Natural killer cell (primary cell): ENCODE measurements at regions not wholly inside any gene's neighbourhood (a gene's known extent, or its start where the extent isn't known, plus 50 kb on each side); places are given as distances from the start of the nearest gene placed in this dataset.

ENCODE experiments used
- ATAC-seq, 3 donors: fragments of 150-1000 bp in 2 of 3; fragments of 200-7000 bp in 1 of 3; cut with Tn5 transposase; 1 replicate in 1 of 3; 2 replicates in 2 of 3; pipeline ENCODE4 v1.10.0; 2021; ENCODE audit warnings: mild to moderate bottlenecking in 2 of 3, moderate library complexity in 2 of 3
- DNase-seq, 2 donors: peaks; one replicate each; pipeline versions ENCODE4 v3.0.0 to v3.0.0-alpha.2; 2013 to 2021; ENCODE audit warnings: mixed read lengths in 1 of 2
- H3K27ac ChIP-seq: one replicate; pipeline ENCODE4 v1.5.1; 2013; ENCODE audit warnings: mild to moderate bottlenecking, low read length
- H3K27me3 ChIP-seq: one replicate; pipeline ENCODE4 v1.6.1; 2013; ENCODE audit warnings: low read length; ENCODE audit not compliant: control insufficient read depth, insufficient read depth
- H3K36me3 ChIP-seq: one replicate; pipeline ENCODE4 v1.6.1; 2013; ENCODE audit warnings: low read length; ENCODE audit not compliant: control insufficient read depth, insufficient read depth
- H3K4me1 ChIP-seq: one replicate; pipeline ENCODE4 v1.6.1; 2013; ENCODE audit warnings: low read length; ENCODE audit not compliant: control insufficient read depth, insufficient read depth
- H3K4me3 ChIP-seq: one replicate; pipeline ENCODE4 v1.5.1; 2013; ENCODE audit warnings: low read length
- H3K9me3 ChIP-seq: one replicate; pipeline ENCODE4 v1.6.1; 2013; ENCODE audit warnings: low read length; ENCODE audit not compliant: control insufficient read depth, insufficient read depth
- H3K27ac Mint-ChIP-seq, 2 donors: one replicate each; pipeline ENCODE4 v1.8.0; 2022; ENCODE audit warnings: mild to moderate bottlenecking in 2 of 2, mixed read lengths in 2 of 2, moderate library complexity in 1 of 2
- H3K27me3 Mint-ChIP-seq, 2 donors: one replicate each; pipeline ENCODE4 v1.8.0; 2022; ENCODE audit warnings: low read depth in 2 of 2, mixed read lengths in 2 of 2
- H3K36me3 Mint-ChIP-seq: one replicate; pipeline ENCODE4 v1.8.0; 2022; ENCODE audit warnings: mixed read lengths
- H3K4me1 Mint-ChIP-seq, 2 donors: one replicate each; pipeline ENCODE4 v1.8.0; 2022; ENCODE audit warnings: mixed read lengths in 2 of 2
- H3K4me3 Mint-ChIP-seq: one replicate; pipeline ENCODE4 v1.8.0; 2022; ENCODE audit warnings: mild to moderate bottlenecking, moderate library complexity, mixed read lengths
- H3K9me3 Mint-ChIP-seq, 2 donors: one replicate each; pipeline ENCODE4 v1.8.0; 2022; ENCODE audit warnings: mixed read lengths in 2 of 2
- CTCF ChIP-seq: fragments of 200-600 bp; IDR thresholded peaks from one replicate; pipeline ENCODE4 v1.8.0; 2022; ENCODE audit warnings: antibody characterized with exemption
- WGBS: methylation state at CpG from one replicate; pipeline ENCODE4 v1.1.7; 2013; ENCODE audit warnings: missing lambda C conversion rate; ENCODE audit not compliant: insufficient coverage; 5-methylcytosine and 5-hydroxymethylcytosine counted together
- intact Hi-C: fragments of 100-400 bp; cut with micrococcal nuclease; formaldehyde crosslinking; loops from one replicate; pipeline ENCODE4 v1.14.2; 2022

- Mint-ChIP-seq H3K36me3 (no peaks in the 10 kb centered on the region), H3K9me3 (no peaks in the 10 kb centered on the region), H3K27ac (no peak overlapping the region), H3K27me3 (peaks cover 0 to 14% of the 10 kb centered on the region in 2 donors), H3K4me1 (peaks cover 0 to 6% of the 10 kb centered on the region in 2 donors), H3K4me3 (no peak overlapping the region)
- WGBS, result 77% methylated on average over 16 of the region's 16 CpGs
- no peaks in the 10 kb centered on the region for H3K4me1 ChIP-seq
- intact Hi-C loops, result no loop called here
- no peak for ATAC-seq
- TF ChIP-seq CTCF, result no peak
- no peak overlapping the region for H3K4me3 ChIP-seq
- H3K27ac ChIP-seq, result no peak overlapping the region
- H3K27me3 ChIP-seq, result no peaks in the 10 kb centered on the region
- H3K36me3 ChIP-seq, result no peaks in the 10 kb centered on the region
- no peaks in the 10 kb centered on the region for H3K9me3 ChIP-seq
- DNase-seq, result no peak
These were observed 524.2 kb downstream of the CDH26 start for GRCh38 chr20:60482221-60483008.

- Histone ChIP-seq H3K27me3 (no peaks in the 10 kb centered on the region), H3K4me3 (no peak overlapping the region), H3K9me3 (no peaks in the 10 kb centered on the region), H3K4me1 (no peaks in the 10 kb centered on the region), H3K36me3 (no peaks in the 10 kb centered on the region), H3K27ac (no peak overlapping the region)
- Mint-ChIP-seq H3K36me3 (no peaks in the 10 kb centered on the region), H3K27ac (no peak overlapping the region), H3K4me1 (peaks cover 0 to 6% of the 10 kb centered on the region in 2 donors), H3K27me3 (peaks cover 0 to 14% of the 10 kb centered on the region in 2 donors), H3K9me3 (no peaks in the 10 kb centered on the region), H3K4me3 (no peak overlapping the region)
- intact Hi-C loops, result no loop called here
- TF ChIP-seq CTCF, result no peak
- ATAC-seq (no peak), DNase-seq (no peak)
- WGBS, result 60% methylated on average over 1 of the region's 1 CpG
These were observed 525.1 kb downstream of the CDH26 start for GRCh38 chr20:60483371-60483770.

GRCh38 chr20:60484316-60484715 is 526.1 kb downstream of the CDH26 start:
- TF ChIP-seq CTCF, result no peak
- 77% methylated on average over 7 of the region's 7 CpGs for WGBS
- H3K27ac ChIP-seq, result no peak overlapping the region

More at GRCh38 chr20:60484316-60484715, 526.1 kb downstream of the CDH26 start:
- H3K9me3 ChIP-seq, result no peaks in the 10 kb centered on the region
- H3K27me3 ChIP-seq, result no peaks in the 10 kb centered on the region
- peaks cover 0 to 14% of the 10 kb centered on the region in 2 donors for H3K27me3 Mint-ChIP-seq
- DNase-seq (no peak), ATAC-seq (no peak)
- peaks cover 0 to 6% of the 10 kb centered on the region in 2 donors for H3K4me1 Mint-ChIP-seq
- no peaks in the 10 kb centered on the region for H3K9me3 Mint-ChIP-seq
- no peaks in the 10 kb centered on the region for H3K36me3 Mint-ChIP-seq
- H3K4me1 ChIP-seq, result no peaks in the 10 kb centered on the region
- H3K36me3 ChIP-seq, result no peaks in the 10 kb centered on the region
- H3K27ac Mint-ChIP-seq, result no peak overlapping the region
- H3K4me3 Mint-ChIP-seq, result no peak overlapping the region
- intact Hi-C loops, result no loop called here
- H3K4me3 ChIP-seq, result no peak overlapping the region
